ENCODE measurements at regions not wholly inside any gene's neighbourhood (a gene's known extent, or its start where the extent isn't known, plus 50 kb on each side); places are given as distances from the start of the nearest gene placed in this dataset.

- Histone ChIP-seq H3K9ac (ENCODE audit: extremely low read depth, insufficient read length, low read length) (no peak overlapping the region), H4K5ac (ENCODE audit: insufficient read length, low read depth, low read length) (no peak overlapping the region), H2BK12ac (ENCODE audit: insufficient read length, low read depth, low read length) (no peak overlapping the region), H2AK5ac (ENCODE audit: insufficient read length, low read length) (no peak overlapping the region), H2BK5ac (ENCODE audit: insufficient read length, low read length) (no peak overlapping the region), H3K23ac (ENCODE audit: insufficient read length, low read depth, low read length) (no peak overlapping the region), H3K18ac (ENCODE audit: insufficient read length, low read depth, low read length) (no peak overlapping the region), H3K4ac (ENCODE audit: low read depth, low read length) (no peak overlapping the region), H3K14ac (ENCODE audit: insufficient read depth, low read length) (no peak overlapping the region), H3K79me2 (ENCODE audit: insufficient read depth, low read length) (no peaks in the 10 kb centered on the region), H4K20me1 (ENCODE audit: control insufficient read depth, insufficient read depth, insufficient read length) (no peaks in the 10 kb centered on the region), H2BK120ac (ENCODE audit: low read depth, low read length, poor library complexity, severe bottlenecking) (no peak overlapping the region), H3K27ac (ENCODE audit: insufficient read length, low read depth, low read length) (no peak overlapping the region), H4K8ac (replicated peaks; ENCODE audit: insufficient read length, low read depth, low read length) (no peak overlapping the region), H2BK15ac (ENCODE audit: low read depth, low read length) (no peak overlapping the region), H3K4me1 (ENCODE audit: insufficient read depth, low read length) (no peaks in the 10 kb centered on the region), H3K23me2 (ENCODE audit: insufficient read length, low read depth, low read length, poor library complexity, severe bottlenecking) (no peaks in the 10 kb centered on the region), H3K27me3 (ENCODE audit: insufficient read depth, low read length) (no peaks in the 10 kb centered on the region), H3K9me3 (ENCODE audit: control insufficient read depth, low read depth, low read length) (no peaks in the 10 kb centered on the region), H3K4me2 (ENCODE audit: insufficient read depth, insufficient read length, low read length) (no peak overlapping the region), H3T11ph (ENCODE audit: low read length) (no peak overlapping the region), H4K91ac (ENCODE audit: insufficient read length, low read depth, low read length) (no peak overlapping the region), H3K79me1 (ENCODE audit: insufficient read depth, low read depth, low read length, poor library complexity, severe bottlenecking) (no peaks in the 10 kb centered on the region), H3K56ac (ENCODE audit: insufficient read length, low read depth, low read length) (no peak overlapping the region), H2BK20ac (ENCODE audit: low read depth, low read length, poor library complexity, severe bottlenecking) (no peak overlapping the region), H2AFZ (ENCODE audit: low read length) (no peak overlapping the region)
- Mint-ChIP-seq H3K36me3 (ENCODE audit: insufficient read depth in 1 of 3, low read depth in 3 of 3) (no peaks in the 10 kb centered on the region), H3K27me3 (ENCODE audit: low read depth) (no peaks in the 10 kb centered on the region), H3K9me3 (no peaks in the 10 kb centered on the region), H3K27ac (no peak overlapping the region; a peak in 1 of 7 replicates), H3K4me3 (no peak overlapping the region), H3K4me1 (no peaks in the 10 kb centered on the region)
- DNase-seq = no peak
- no CpG with 5 or more reads among the region's 2 CpGs for WGBS (ENCODE audit: extremely low coverage, insufficient read length, low lambda C conversion rate)
- no peak for TF ChIP-seq CTCF (conservative IDR thresholded peaks at IDR 0.05)
These were observed 276.8 kb upstream of the HSF2 start for GRCh38 chr6:122122686-122123085.

All from H9 (cell line).